ENCODE measurements at regions not wholly inside any gene's neighbourhood (a gene's known extent, or its start where the extent isn't known, plus 50 kb on each side); places are given as distances from the start of the nearest gene placed in this dataset.
A peak's percentile ranks its signal among the peaks of the same experiment; 100 is the strongest.
"Not testable (repeated sequence)": the region's sequence is repeated elsewhere in the genome, so short reads cannot be mapped to it uniquely, and the experiment has no call there.

DNA sequence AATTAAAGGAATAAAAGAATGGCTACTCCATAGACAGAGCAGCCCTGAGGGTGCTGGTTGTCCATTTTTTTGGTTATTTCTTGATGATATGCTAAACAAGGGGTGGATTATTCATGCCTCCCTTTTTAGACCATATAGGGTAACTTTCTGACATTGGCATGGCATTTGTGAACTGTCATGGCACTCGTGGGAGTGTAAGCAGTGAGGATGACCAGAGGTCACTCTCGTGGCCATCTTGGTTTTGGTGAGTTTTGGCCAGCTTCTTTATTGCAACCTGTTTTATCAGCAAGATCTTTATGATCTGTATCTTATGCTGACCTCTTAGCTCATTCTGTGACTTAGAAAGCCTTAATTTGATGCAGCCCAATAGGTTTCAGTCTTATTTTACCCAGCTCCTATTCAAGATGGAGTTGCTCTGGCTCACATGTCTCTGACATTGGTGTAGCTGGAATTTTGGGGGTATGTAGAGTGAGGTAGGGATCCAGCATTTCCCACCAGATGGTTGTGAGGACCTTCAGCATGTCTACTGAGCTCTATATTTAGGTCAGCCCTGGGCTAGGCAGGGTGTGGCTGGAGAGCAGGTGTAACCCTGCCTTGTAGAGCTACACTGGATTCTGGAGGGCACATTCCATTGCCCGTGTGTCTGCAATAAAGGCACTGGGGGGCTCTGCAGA lies 103.5 kb upstream of the SLC38A2 start:
- Histone ChIP-seq H3K27ac (no peak overlapping the region), H3K9me3 (no peaks in the 10 kb centered on the region), H3K27me3 (replicated peaks; ENCODE audit: insufficient read depth) (no peaks in the 10 kb centered on the region), H3K4me1 (replicated peaks) (no peaks in the 10 kb centered on the region), H3K36me3 (no peaks in the 10 kb centered on the region), H3K4me3 (no peak overlapping the region)
- WGBS, result 83% methylated on average over 3 of the region's 3 CpGs
- intact Hi-C loops (cut with DNase I), result no loop called here
- TF ChIP-seq POLR2A (IDR thresholded peaks at IDR 0.05), result no peak
- no peak for TF ChIP-seq CTCF (IDR thresholded peaks at IDR 0.05)
- no peak for TF ChIP-seq POLR2AphosphoS5 (IDR thresholded peaks at IDR 0.05)
- DNase-seq (ENCODE audit: low spot score), result no peak

GRCh38 chr12:46474385-46474784 lies 101.8 kb upstream of the SLC38A2 start:
- intact Hi-C loops (cut with DNase I), result loop anchor here (5.0 kb wide), 2 partner anchors 83 to 92 kb away; no protein-coding TSS in a partner anchor
- H3K4me1 ChIP-seq (replicated peaks); H3K27me3 ChIP-seq (replicated peaks; ENCODE audit: insufficient read depth); DNase-seq (ENCODE audit: low spot score); H3K36me3 ChIP-seq; H3K9me3 ChIP-seq; H3K4me3 ChIP-seq: not testable (repeated sequence)
- H3K27ac ChIP-seq, result peak overlapping the region; percentile 54 to 63
- WGBS, result 86% methylated on average over 9 of the region's 9 CpGs

GRCh38 chr12:46473634-46474329 lies 101.2 kb upstream of the SLC38A2 start:
- peak; percentile 76 for DNase-seq (ENCODE audit: low spot score)
- no peaks in the 10 kb centered on the region for H3K36me3 ChIP-seq
- TF ChIP-seq POLR2AphosphoS5 (IDR thresholded peaks at IDR 0.05), result peak; percentile 82
- no peak for TF ChIP-seq POLR2A (IDR thresholded peaks at IDR 0.05)
- H3K4me3 ChIP-seq, result no peak overlapping the region
- peak overlapping the region; percentile 54 to 63 for H3K27ac ChIP-seq
- intact Hi-C loops (cut with DNase I), result loop anchor here (5.0 kb wide), 2 partner anchors 84 to 91 kb away; no protein-coding TSS in a partner anchor
- WGBS, result 11% methylated on average over 8 of the region's 8 CpGs
- no peaks in the 10 kb centered on the region for H3K9me3 ChIP-seq
- no peaks in the 10 kb centered on the region for H3K27me3 ChIP-seq (replicated peaks; ENCODE audit: insufficient read depth)
- H3K4me1 ChIP-seq (replicated peaks), result no peaks in the 10 kb centered on the region

- TF ChIP-seq CTCF (IDR thresholded peaks at IDR 0.05), result no peak
- no peak for TF ChIP-seq POLR2AphosphoS5 (IDR thresholded peaks at IDR 0.05)
- no peak for TF ChIP-seq POLR2A (IDR thresholded peaks at IDR 0.05)
- no peak overlapping the region for H3K4me3 ChIP-seq
- no peaks in the 10 kb centered on the region for H3K36me3 ChIP-seq
- H3K4me1 ChIP-seq (replicated peaks), result no peaks in the 10 kb centered on the region
- peak overlapping the region; percentile 54 to 63 for H3K27ac ChIP-seq
- 52% methylated on average over 4 of the region's 4 CpGs for WGBS
- DNase-seq (ENCODE audit: low spot score), result no peak
- intact Hi-C loops (cut with DNase I), result loop anchor here (5.0 kb wide), 2 partner anchors 84 to 91 kb away; no protein-coding TSS in a partner anchor
- no peaks in the 10 kb centered on the region for H3K27me3 ChIP-seq (replicated peaks; ENCODE audit: insufficient read depth)
- H3K9me3 ChIP-seq, result no peaks in the 10 kb centered on the region
Observed at GRCh38 chr12:46472893-46473633, 100.5 kb upstream of the SLC38A2 start.

- no peaks in the 10 kb centered on the region for H3K4me1 ChIP-seq (replicated peaks)
- H3K27ac ChIP-seq, result no peak overlapping the region
- DNase-seq (ENCODE audit: low spot score), result no peak
- H3K9me3 ChIP-seq, result no peaks in the 10 kb centered on the region
- no peaks in the 10 kb centered on the region for H3K27me3 ChIP-seq (replicated peaks; ENCODE audit: insufficient read depth)
- no peaks in the 10 kb centered on the region for H3K36me3 ChIP-seq
- intact Hi-C loops (cut with DNase I), result loop anchor here (5.0 kb wide), 2 partner anchors 85 to 90 kb away; no protein-coding TSS in a partner anchor
- 85% methylated on average over 5 of the region's 5 CpGs for WGBS
- no peak overlapping the region for H3K4me3 ChIP-seq
- no peak for TF ChIP-seq POLR2AphosphoS5 (IDR thresholded peaks at IDR 0.05)
- no peak for TF ChIP-seq POLR2A (IDR thresholded peaks at IDR 0.05)
- no peak for TF ChIP-seq CTCF (IDR thresholded peaks at IDR 0.05)
Observed at GRCh38 chr12:46472144-46472705, 99.7 kb upstream of the SLC38A2 start.
